ENCODE measurements at regions not wholly inside any gene's neighbourhood (a gene's known extent, or its start where the extent isn't known, plus 50 kb on each side); places are given as distances from the start of the nearest gene placed in this dataset.

DNA sequence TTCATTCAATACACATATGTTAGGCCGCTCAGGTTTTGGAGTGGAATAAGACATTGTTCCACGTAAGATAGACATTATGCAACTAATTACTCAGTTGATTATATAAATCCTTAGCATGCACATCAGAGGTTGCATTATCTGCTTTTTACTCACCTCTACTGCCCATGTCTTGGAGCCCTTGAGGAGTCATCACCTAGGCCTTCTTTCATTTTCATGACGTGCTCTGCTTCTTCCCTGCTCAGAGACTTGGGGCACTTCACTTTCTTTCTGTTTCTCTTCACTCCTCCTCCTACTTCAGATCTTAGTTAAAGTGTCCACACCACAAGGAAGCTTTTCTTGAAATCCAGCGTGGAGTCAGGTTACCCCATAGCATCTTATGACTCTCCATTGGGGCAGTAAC lies 241.1 kb downstream of the TLR4 start:
- DNase-seq = no peak

DNA sequence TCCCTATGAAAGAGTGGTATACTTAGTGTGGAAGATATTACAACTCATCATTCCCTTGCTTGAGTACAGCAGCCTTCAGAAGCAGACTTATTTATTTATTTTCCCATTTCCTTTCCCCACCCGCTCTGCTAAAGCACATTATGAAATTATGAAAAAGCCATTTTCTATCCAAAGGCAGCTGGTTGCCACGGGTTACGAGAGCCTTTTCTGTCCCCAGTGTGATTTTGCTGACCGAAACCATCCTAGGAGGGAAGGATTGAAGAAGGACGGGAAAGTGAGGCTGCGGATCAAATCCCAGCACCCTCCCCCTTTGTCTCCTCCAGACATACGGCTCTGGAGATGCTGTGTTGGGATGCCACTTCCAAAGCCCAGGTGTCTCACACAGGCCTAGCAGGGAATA lies 246.9 kb downstream of the TLR4 start:
- no peak for DNase-seq

DNA sequence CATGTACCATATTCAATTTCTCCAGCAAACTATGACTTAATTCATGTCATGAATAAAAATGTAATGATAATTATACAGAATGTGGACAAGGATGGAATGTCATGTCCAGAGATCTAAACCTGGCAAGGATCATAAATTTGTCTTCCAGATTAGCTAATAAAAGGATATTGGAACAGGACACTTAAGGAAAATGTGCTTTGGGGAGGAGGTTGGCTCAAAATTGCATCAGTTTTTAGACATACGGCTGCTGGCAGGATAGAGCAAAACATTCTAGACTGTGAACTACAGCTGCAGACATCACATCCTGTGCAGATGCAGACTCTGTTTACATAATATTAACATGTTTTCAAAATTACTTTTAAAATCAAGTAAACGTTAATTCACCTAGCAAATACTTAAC lies 248.4 kb downstream of the TLR4 start:
- no peak for DNase-seq

DNA sequence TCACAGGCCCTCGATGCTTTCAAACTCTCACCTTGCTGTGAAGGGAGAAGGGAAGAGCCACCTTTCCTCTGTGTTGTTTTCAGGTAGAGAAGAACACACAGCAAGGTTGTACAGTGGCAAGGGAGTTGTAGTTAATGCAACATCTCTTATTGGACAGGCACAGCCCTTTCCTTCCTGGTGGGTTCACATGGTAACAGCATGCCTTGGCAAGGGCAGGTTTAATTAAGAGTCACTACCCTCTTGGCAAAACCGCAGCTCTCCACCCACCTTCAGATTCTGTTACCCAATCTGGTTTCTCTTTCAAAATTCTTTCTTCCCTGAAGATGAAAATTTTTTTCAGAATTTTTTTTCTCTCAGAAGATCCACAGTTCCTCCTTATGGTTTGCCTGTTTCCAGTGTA lies 253.1 kb downstream of the TLR4 start:
- DNase-seq = no peak

GRCh38 chr9:117958726-117959125 lies 254.5 kb downstream of the TLR4 start:
- DNase-seq = no peak

DNA sequence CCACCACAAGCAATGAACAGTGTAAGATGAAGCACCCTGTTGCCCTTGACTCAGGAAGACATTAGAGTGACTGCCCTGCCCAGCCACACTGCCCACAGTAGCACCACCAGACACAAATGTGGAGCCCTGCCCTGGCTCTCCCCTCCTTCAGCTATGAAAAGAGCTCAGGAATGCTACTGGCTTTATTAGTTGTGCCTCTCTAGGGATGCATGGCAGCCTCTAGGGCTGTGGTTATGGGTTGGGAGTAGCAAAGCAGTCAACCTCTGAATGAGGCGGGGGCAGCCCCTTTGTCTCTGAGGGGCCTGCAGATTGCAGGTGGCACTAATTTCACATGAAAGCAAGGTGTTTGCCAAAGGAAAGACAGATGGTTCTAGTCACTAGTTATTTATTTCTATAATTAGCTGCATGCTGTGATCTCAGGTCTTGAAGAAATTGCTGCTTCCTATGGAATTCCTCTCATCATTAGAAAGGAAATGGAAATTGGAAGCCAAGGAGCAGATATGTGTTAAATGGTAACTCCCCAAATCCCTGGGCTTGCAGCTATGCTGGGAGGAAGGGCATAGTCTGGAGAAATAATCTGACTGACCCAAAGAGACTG lies 259.4 kb downstream of the TLR4 start:
- no peak for DNase-seq

- DNase-seq = no peak
Observed at GRCh38 chr9:117970276-117971050, 266.3 kb downstream of the TLR4 start.

DNA sequence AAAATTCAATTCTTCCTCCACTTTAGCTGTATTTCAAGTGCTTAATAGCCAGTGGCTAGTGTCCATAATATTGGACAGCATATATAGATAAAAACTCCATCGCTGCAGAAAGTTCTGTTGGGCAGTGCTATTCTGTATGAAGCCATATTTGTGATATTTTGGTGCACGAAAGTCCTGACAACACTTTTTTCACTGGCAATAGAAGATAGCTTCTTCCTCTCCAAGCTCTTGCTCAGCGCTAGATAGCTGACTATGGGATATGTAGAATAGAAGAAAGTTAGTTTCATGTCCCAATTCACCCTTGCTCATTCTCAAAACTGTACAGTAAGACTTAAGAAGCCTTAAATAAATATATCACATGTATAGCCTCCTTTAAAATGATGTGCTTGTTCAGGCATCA lies 269.9 kb downstream of the TLR4 start:
- DNase-seq = no peak

GRCh38 chr9:117979914-117980313 lies 275.7 kb downstream of the TLR4 start:
- no peak for DNase-seq

GRCh38 chr9:117987945-117988344 lies 283.7 kb downstream of the TLR4 start:
- DNase-seq = no peak

DNA sequence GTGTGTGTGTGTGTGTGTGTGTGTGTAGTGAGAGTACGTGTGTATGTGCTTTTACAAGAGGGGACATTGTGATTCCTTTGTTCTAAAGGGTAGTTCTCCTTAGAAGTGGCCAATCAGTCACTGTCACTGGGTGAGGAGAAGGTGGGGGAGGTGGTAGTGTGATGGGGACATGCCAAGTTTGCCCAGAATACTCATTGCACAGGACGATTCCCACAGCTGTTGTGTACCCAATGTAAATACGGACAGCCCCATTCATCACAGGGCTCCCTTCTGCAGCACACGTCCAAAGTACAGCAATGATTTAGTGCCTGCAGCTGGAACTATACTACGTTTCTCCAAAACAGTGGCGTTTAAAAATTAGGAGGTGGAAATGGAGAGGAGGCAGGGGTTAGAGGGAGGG lies 287.8 kb downstream of the TLR4 start:
- DNase-seq = no peak

- DNase-seq = no peak
Observed at GRCh38 chr9:118000581-118000980, 296.4 kb downstream of the TLR4 start.

DNA sequence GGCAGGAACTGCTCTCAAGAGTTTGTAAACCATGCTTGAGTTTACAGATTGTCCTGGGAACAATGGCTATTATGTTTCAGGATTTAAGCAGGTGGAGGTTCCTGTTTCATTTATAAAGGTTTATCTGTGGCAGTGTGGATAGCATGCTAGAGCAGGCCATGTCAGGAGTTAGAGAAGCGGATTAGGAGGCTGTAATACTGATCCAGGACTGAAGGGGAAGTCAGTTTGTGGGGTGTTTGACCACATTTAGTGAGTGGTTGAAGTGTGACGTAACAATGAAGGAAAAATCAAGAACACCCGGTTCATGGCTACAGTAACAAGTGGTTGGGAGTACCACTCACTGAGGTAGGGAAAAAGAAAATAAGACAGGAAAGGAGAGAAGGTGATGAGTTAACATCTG lies 299.0 kb downstream of the TLR4 start:
- DNase-seq = no peak

GRCh38 chr9:118008246-118008645 lies 304.0 kb downstream of the TLR4 start:
- DNase-seq = no peak

- no peak for DNase-seq
Observed at GRCh38 chr9:118009614-118010013, 305.4 kb downstream of the TLR4 start.

GRCh38 chr9:118017607-118018122 lies 313.5 kb downstream of the TLR4 start:
- DNase-seq = no peak

- DNase-seq = no peak
Observed at GRCh38 chr9:118023644-118024043, 319.4 kb downstream of the TLR4 start.

GRCh38 chr9:118028225-118028624 lies 324.0 kb downstream of the TLR4 start:
- DNase-seq = no peak

- no peak for DNase-seq
Observed at GRCh38 chr9:118029425-118029824, 325.2 kb downstream of the TLR4 start.

DNA sequence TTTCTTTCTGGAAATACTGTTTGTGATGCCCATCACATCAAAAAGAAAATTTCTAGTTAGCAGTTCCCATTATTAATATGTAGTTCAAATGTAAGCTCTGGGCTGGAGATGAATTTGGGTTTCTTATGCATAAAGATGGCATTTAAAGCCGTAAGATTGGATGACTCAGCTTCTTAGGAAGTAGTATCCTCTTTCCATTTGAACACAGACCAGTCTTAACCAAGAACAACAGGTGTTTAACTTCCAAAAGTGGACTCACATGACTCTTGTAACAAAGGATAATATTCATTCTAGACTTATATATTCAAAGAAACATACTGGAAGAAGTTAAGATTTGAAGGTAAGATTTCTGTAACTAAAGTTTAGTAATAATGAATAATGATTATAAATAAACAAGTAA lies 330.5 kb downstream of the TLR4 start:
- DNase-seq = no peak

DNA sequence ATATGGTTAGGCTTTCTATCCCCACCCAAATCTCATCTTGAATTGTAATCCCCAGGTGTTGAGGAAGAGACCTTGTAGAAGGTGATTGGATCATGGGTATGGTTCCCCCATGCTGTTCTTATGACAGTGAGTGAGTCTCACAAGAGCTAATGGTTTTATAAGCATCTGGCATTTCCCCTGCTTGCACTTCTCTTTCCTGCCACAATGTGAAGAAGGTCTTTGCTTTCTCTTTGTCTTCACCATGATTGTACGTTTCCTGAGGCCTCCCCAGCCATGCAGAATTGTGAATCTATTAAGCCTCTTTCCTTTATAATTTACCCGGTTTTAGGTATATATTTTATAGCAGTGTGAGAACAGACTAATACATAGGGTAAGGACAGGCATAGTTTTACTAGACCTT lies 334.5 kb downstream of the TLR4 start:
- no peak for DNase-seq

DNA sequence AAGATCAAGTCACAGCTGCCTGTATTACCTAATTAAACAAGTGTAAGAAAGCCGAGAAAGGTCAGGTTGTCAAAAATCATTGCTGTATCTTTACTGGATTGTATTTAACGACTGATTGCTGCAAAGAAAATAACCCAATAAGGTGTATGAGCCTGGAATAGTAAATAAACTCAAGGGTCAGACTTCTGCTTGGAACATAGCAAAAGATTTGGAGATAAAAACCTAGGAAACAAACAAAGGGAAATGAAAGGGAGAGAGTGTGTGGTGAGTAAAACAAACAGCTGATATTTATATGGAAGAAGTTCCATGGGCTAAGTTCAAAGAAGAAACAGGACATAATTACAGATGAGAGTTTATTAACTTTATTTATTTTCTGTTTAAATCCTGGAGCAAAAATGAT lies 354.0 kb downstream of the TLR4 start:
- no peak for DNase-seq

GRCh38 chr9:118059484-118060278 lies 355.5 kb downstream of the TLR4 start:
- DNase-seq = no peak

- no peak for DNase-seq
Observed at GRCh38 chr9:118083161-118083560, 379.0 kb downstream of the TLR4 start.
